GM23338 (cell line): ENCODE measurements at regions not wholly inside any gene's neighbourhood (a gene's known extent, or its start where the extent isn't known, plus 50 kb on each side); places are given as distances from the start of the nearest gene placed in this dataset.

Source experiments
- CREB1 ChIP-seq: fragments of 250-450 bp; sonication (Bioruptor Pico); IDR thresholded peaks from 2 replicates; pipeline ENCODE4 v1.5.0; 2020; ENCODE audit warnings: low read depth, mild to moderate bottlenecking, moderate library complexity
- CTCF ChIP-seq, 2 experiments: fragments of 200-600 bp in 1 of 2; sonication (generic) in 1 of 2; conservative IDR thresholded peaks; 2 replicates each; pipeline versions ENCODE4 v1.5.1 to v1.6.1; 2016 to 2017; ENCODE audit warnings: antibody characterized with exemption in 2 of 2, low read depth in 2 of 2, mild to moderate bottlenecking in 2 of 2, moderate library complexity in 1 of 2
- ETS1 ChIP-seq: IDR thresholded peaks from 2 replicates; pipeline ENCODE4 v1.6.1; 2016; ENCODE audit warnings: antibody characterized with exemption
- EZH2 ChIP-seq: fragments of 200-600 bp; sonication (generic); IDR thresholded peaks from one replicate; pipeline ENCODE4 v1.8.0; 2017; ENCODE audit warnings: antibody characterized with exemption, mild to moderate bottlenecking, low read depth; ENCODE audit not compliant: unreplicated experiment
- JUNB ChIP-seq: IDR thresholded peaks from one replicate; pipeline ENCODE4 v1.6.1; 2016; ENCODE audit warnings: antibody characterized with exemption; ENCODE audit not compliant: unreplicated experiment
- NANOG ChIP-seq: IDR thresholded peaks from 2 replicates; pipeline ENCODE4 v1.6.1; 2016; ENCODE audit warnings: antibody characterized with exemption, borderline replicate concordance
- POLR2AphosphoS5 ChIP-seq: IDR thresholded peaks from 2 replicates; pipeline ENCODE4 v1.6.1; 2016; ENCODE audit warnings: antibody characterized with exemption, low read depth
- REST ChIP-seq: IDR thresholded peaks from one replicate; pipeline ENCODE4 v1.6.1; 2018; ENCODE audit warnings: antibody characterized with exemption; ENCODE audit not compliant: unreplicated experiment
- STAT1 ChIP-seq: IDR thresholded peaks from one replicate; pipeline ENCODE4 v1.6.1; 2016; ENCODE audit warnings: antibody characterized with exemption; ENCODE audit not compliant: unreplicated experiment

GRCh38 chr16:64305663-64306062, 816.2 kb downstream of the CDH11 start:
- TF ChIP-seq POLR2AphosphoS5 (no peak), CTCF (conservative IDR thresholded peaks at IDR 0.05; ENCODE audit: low read depth in 2 of 2) (no peak), REST (no peak), EZH2 (no peak), JUNB (no peak), CREB1 (no peak), STAT1 (no peak), ETS1 (no peak), NANOG (no peak)
